Activated naive CD8-positive, alpha-beta T cell (primary cell): ENCODE measurements at regions not wholly inside any gene's neighbourhood (a gene's known extent, or its start where the extent isn't known, plus 50 kb on each side); places are given as distances from the start of the nearest gene placed in this dataset.
A peak's percentile ranks its signal among the peaks of the same experiment; 100 is the strongest.
"Not testable (repeated sequence)": the region's sequence is repeated elsewhere in the genome, so short reads cannot be mapped to it uniquely, and the experiment has no call there.

ENCODE experiments used
- H3K27ac Mint-ChIP-seq: one replicate; pipeline ENCODE4 v1.8.0; 2021; ENCODE audit warnings: mixed read lengths
- H3K27me3 Mint-ChIP-seq: one replicate; pipeline ENCODE4 v1.8.0; 2021; ENCODE audit warnings: mixed read lengths
- H3K36me3 Mint-ChIP-seq: one replicate; pipeline ENCODE4 v1.8.0; 2021; ENCODE audit warnings: mixed read lengths
- H3K4me1 Mint-ChIP-seq: one replicate; pipeline ENCODE4 v1.8.0; 2021; ENCODE audit warnings: low read depth, mixed read lengths
- H3K4me3 Mint-ChIP-seq: one replicate; pipeline ENCODE4 v1.8.0; 2021; ENCODE audit warnings: mild to moderate bottlenecking, mixed read lengths
- H3K9me3 Mint-ChIP-seq: one replicate; pipeline ENCODE4 v1.8.0; 2021; ENCODE audit warnings: low read depth, mixed read lengths

DNA sequence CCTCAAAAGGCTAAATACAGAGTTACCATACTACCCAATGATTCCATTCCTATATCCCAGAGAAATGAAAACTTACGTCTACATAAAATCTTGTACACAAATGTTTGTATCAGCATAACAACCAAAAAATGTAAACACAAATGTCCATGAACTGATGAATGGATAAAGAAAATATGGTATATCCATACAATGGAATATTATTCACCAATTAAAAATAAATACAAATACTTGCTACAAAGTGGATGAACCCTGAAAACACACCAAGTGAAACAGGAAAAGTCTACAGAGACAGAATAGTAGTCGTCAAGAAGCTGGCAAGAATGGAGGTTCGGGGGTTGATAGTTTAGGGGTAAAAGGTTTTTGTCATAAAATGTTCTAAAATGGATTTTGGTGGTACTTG is 54.0 kb upstream of the ANKRD28 start:
- no peak overlapping the region for H3K4me3 Mint-ChIP-seq
- H3K9me3 Mint-ChIP-seq, result no peaks in the 10 kb centered on the region
- H3K27me3 Mint-ChIP-seq, result no peaks in the 10 kb centered on the region
- H3K36me3 Mint-ChIP-seq, result peaks cover 33% of the 10 kb centered on the region
- no peak overlapping the region for H3K27ac Mint-ChIP-seq
- H3K4me1 Mint-ChIP-seq, result peaks cover 22% of the 10 kb centered on the region

- Mint-ChIP-seq H3K4me3 (peak overlapping the region; percentile 90), H3K4me1 (peaks cover 42% of the 10 kb centered on the region), H3K27me3 (no peaks in the 10 kb centered on the region), H3K36me3 (peaks cover 12% of the 10 kb centered on the region), H3K9me3 (no peaks in the 10 kb centered on the region), H3K27ac (peak overlapping the region; percentile 77)
These were observed 61.0 kb upstream of the ANKRD28 start for GRCh38 chr3:15858547-15859506.

GRCh38 chr3:15859507-15860013 is 61.8 kb upstream of the ANKRD28 start:
- Mint-ChIP-seq H3K36me3 (peaks cover 5% of the 10 kb centered on the region), H3K9me3 (no peaks in the 10 kb centered on the region), H3K27me3 (no peaks in the 10 kb centered on the region), H3K4me1 (peaks cover 42% of the 10 kb centered on the region), H3K27ac (peak overlapping the region; percentile 95), H3K4me3 (peak overlapping the region; percentile 94)

- H3K27me3 Mint-ChIP-seq, result no peaks in the 10 kb centered on the region
- H3K4me1 Mint-ChIP-seq, result peaks cover 39% of the 10 kb centered on the region
- peak overlapping the region; percentile 87 for H3K4me3 Mint-ChIP-seq
- peak overlapping the region; percentile 83 for H3K27ac Mint-ChIP-seq
- H3K9me3 Mint-ChIP-seq, result no peaks in the 10 kb centered on the region
- peaks cover 5% of the 10 kb centered on the region for H3K36me3 Mint-ChIP-seq
These were observed 62.5 kb upstream of the ANKRD28 start for GRCh38 chr3:15860014-15860934.

- Mint-ChIP-seq H3K9me3 (no peaks in the 10 kb centered on the region), H3K27ac (peak overlapping the region; percentile 83), H3K36me3 (peaks cover 2% of the 10 kb centered on the region), H3K4me3 (peak overlapping the region; percentile 87), H3K4me1 (peaks cover 32% of the 10 kb centered on the region), H3K27me3 (no peaks in the 10 kb centered on the region)
These were observed 63.4 kb upstream of the ANKRD28 start for GRCh38 chr3:15861163-15861562.

DNA sequence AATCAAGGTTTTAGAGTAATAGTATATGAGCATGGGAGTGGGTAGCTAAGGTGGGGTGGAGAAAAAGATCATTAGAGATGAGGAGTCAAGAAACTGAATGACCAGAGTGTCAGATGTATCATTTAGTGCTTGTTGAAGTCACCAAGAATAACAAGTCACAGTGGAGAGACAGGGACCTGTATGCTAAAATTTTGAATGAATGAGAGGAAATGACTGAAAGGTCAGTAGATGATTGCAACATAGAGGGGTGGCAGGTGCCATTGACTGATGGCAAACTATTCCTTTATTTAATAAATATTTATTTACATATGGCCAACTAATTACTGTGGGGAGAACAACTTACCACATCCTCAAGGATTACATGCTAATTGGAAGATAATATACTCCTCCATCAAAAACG is 75.0 kb upstream of the ANKRD28 start:
- Mint-ChIP-seq H3K27me3 (no peaks in the 10 kb centered on the region), H3K4me1 (no peaks in the 10 kb centered on the region), H3K4me3 (no peak overlapping the region)

DNA sequence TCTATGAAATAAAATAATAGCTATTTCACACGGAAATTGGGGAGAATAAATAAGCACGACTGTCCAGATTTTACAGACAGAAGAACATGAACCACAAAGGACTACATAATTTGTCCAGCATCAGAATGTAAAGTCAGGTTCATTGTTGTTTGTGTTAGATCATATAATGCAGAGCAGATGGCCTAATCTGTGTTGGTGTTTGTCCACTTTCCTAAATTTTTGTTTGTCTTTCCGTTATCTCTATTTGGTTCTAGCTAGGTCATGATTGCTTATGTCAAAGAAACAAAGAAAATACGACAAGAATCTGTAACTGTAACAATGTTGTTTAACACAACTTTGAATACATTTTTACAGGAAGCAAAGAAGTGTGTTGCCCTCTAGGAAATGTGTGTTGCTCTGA is 75.6 kb upstream of the ANKRD28 start:
- no peaks in the 10 kb centered on the region for H3K27me3 Mint-ChIP-seq
- no peaks in the 10 kb centered on the region for H3K4me1 Mint-ChIP-seq
- H3K4me3 Mint-ChIP-seq, result no peak overlapping the region
- no peaks in the 10 kb centered on the region for H3K36me3 Mint-ChIP-seq
- no peak overlapping the region for H3K27ac Mint-ChIP-seq
- no peaks in the 10 kb centered on the region for H3K9me3 Mint-ChIP-seq

More for the DNA sequence above, 75.0 kb upstream of the ANKRD28 start:
- Mint-ChIP-seq H3K27ac (no peak overlapping the region), H3K36me3 (no peaks in the 10 kb centered on the region), H3K9me3 (no peaks in the 10 kb centered on the region)

- Mint-ChIP-seq H3K4me1 (no peaks in the 10 kb centered on the region), H3K27me3 (no peaks in the 10 kb centered on the region), H3K9me3 (no peaks in the 10 kb centered on the region), H3K36me3 (peaks cover 3% of the 10 kb centered on the region), H3K27ac (no peak overlapping the region), H3K4me3 (no peak overlapping the region)
These were observed 77.4 kb upstream of the ANKRD28 start for GRCh38 chr3:15875016-15875689.

GRCh38 chr3:15876669-15877068 is 78.9 kb upstream of the ANKRD28 start:
- no peaks in the 10 kb centered on the region for H3K27me3 Mint-ChIP-seq
- H3K36me3 Mint-ChIP-seq, result peaks cover 3% of the 10 kb centered on the region
- no peaks in the 10 kb centered on the region for H3K4me1 Mint-ChIP-seq
- H3K9me3 Mint-ChIP-seq, result no peaks in the 10 kb centered on the region
- H3K4me3 Mint-ChIP-seq, result no peak overlapping the region
- H3K27ac Mint-ChIP-seq, result no peak overlapping the region

GRCh38 chr3:15877813-15878212 is 80.0 kb upstream of the ANKRD28 start:
- Mint-ChIP-seq H3K4me1 (no peaks in the 10 kb centered on the region), H3K27me3 (no peaks in the 10 kb centered on the region), H3K36me3 (peaks cover 3% of the 10 kb centered on the region), H3K9me3 (no peaks in the 10 kb centered on the region), H3K4me3 (no peak overlapping the region), H3K27ac (no peak overlapping the region)

- H3K27ac Mint-ChIP-seq, H3K36me3 Mint-ChIP-seq, H3K4me1 Mint-ChIP-seq, H3K9me3 Mint-ChIP-seq, H3K4me3 Mint-ChIP-seq, H3K27me3 Mint-ChIP-seq: not testable (repeated sequence)
These were observed 82.0 kb upstream of the ANKRD28 start for GRCh38 chr3:15879787-15880186.

DNA sequence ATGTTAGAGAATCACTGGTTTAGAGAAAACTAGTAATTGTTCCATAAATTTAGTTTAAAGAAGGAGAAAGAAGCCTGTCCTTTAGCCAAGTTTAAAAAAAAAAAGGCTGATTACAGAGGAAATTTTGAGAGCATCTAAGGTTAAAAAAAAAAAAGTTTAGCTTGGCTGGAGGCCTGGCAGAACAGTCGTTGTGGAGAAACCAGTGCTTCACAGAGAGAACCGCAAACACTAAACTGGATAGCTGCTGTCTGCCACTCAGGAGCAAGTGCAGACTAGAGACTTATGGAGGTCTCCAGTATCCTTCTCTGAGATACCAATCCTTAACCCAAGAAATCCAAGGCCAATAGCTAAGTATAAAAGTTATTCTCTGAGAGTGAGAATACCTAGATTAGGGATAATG is 84.8 kb upstream of the ANKRD28 start:
- H3K27me3 Mint-ChIP-seq, result no peaks in the 10 kb centered on the region
- no peaks in the 10 kb centered on the region for H3K4me1 Mint-ChIP-seq
- no peak overlapping the region for H3K27ac Mint-ChIP-seq

GRCh38 chr3:15884132-15884531 is 86.4 kb upstream of the ANKRD28 start:
- Mint-ChIP-seq H3K27me3 (no peaks in the 10 kb centered on the region), H3K27ac (no peak overlapping the region), H3K4me3 (no peak overlapping the region), H3K36me3 (peaks cover 2% of the 10 kb centered on the region), H3K4me1 (no peaks in the 10 kb centered on the region), H3K9me3 (peaks cover 12% of the 10 kb centered on the region)

More for the DNA sequence above, 84.8 kb upstream of the ANKRD28 start:
- Mint-ChIP-seq H3K36me3 (peaks cover 3% of the 10 kb centered on the region), H3K4me3 (no peak overlapping the region), H3K9me3 (peaks cover 12% of the 10 kb centered on the region)

DNA sequence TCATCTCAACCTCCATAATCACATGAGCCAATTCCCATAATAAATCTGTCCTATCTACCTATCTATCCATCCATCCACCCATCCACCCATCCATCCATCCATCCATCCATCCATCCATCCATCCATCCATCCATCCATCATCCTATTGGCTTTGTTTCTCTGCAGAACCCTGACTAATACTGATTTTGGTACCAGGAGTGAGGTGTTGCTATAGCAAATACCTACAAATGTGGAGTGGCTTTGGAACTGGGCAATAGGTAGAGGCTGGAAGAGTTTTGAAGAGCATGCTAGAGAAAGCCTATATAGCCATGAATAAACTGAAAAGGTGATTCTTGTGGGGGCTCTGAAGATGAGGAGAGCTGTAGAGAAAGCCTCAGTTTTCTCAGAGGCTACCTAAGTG is 88.7 kb upstream of the ANKRD28 start:
- Mint-ChIP-seq H3K4me3 (no peak overlapping the region), H3K27ac (no peak overlapping the region), H3K4me1 (no peaks in the 10 kb centered on the region), H3K36me3 (no peaks in the 10 kb centered on the region), H3K27me3 (no peaks in the 10 kb centered on the region), H3K9me3 (peaks cover 12% of the 10 kb centered on the region)
